Ovary (tissue), 3 donors: ENCODE measurements at regions not wholly inside any gene's neighbourhood (a gene's known extent, or its start where the extent isn't known, plus 50 kb on each side); places are given as distances from the start of the nearest gene placed in this dataset.

Source experiments
- POLR2A ChIP-seq: fragments of 450-650 bp; IDR thresholded peaks from one replicate; pipeline ENCODE4 v1.6.1; 2017; ENCODE audit warnings: antibody characterized with exemption, mild to moderate bottlenecking, moderate library complexity
- TF ChIP-seq, protein P1 (sequence below), 3 donors: fragments of 450-650 bp in 2 of 3; fragments of 200-600 bp in 1 of 3; IDR thresholded peaks; one replicate each; pipeline versions ENCODE4 v1.5.1 to v1.8.0; 2016 to 2022; ENCODE audit warnings: antibody characterized with exemption in 3 of 3, mild to moderate bottlenecking in 1 of 3
- donor health status: DM: no; HTN: no; CAD: no.

DNA sequence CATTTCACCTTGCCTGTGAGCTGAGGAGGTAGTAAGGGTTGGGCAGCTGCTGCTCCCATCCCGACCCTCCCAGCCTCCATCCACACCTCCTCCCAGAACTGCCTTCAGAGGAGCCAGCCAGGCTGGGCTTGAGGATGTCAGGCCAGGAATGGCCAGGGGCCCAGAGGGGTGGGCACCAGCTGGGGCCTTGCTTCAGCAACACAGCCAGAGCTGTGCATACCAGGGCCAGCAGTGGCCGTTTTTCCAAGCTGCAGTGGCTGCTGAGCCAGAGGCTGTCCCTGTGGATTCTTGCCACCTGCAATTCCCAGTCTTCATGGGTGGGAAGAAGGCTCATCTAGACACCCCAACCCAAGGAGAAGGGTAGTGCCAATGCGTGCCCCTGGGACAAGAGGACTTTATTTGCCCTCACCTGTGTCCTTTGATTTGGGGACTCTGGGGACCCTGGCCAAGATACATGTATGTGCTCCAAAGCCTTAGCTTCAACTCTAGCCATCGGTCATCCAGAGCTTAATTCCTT is 153.4 kb upstream of the SDK2 start:
- TF ChIP-seq POLR2A: no peak
- TF ChIP-seq, protein P1, sequence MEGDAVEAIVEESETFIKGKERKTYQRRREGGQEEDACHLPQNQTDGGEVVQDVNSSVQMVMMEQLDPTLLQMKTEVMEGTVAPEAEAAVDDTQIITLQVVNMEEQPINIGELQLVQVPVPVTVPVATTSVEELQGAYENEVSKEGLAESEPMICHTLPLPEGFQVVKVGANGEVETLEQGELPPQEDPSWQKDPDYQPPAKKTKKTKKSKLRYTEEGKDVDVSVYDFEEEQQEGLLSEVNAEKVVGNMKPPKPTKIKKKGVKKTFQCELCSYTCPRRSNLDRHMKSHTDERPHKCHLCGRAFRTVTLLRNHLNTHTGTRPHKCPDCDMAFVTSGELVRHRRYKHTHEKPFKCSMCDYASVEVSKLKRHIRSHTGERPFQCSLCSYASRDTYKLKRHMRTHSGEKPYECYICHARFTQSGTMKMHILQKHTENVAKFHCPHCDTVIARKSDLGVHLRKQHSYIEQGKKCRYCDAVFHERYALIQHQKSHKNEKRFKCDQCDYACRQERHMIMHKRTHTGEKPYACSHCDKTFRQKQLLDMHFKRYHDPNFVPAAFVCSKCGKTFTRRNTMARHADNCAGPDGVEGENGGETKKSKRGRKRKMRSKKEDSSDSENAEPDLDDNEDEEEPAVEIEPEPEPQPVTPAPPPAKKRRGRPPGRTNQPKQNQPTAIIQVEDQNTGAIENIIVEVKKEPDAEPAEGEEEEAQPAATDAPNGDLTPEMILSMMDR (IDR thresholded peaks at IDR 0.05): no peak
